Caki2 (cell line): ENCODE measurements at regions not wholly inside any gene's neighbourhood (a gene's known extent, or its start where the extent isn't known, plus 50 kb on each side); places are given as distances from the start of the nearest gene placed in this dataset.

Source experiments
- DNase-seq: peaks from one replicate; pipeline ENCODE4 v3.0.0-alpha.2; 2015; ENCODE audit warnings: low read depth
- in situ Hi-C: cut with HindIII; loops from 2 replicates; pipeline ENCODE4 v1.10.0; 2016; ENCODE audit warnings: low sequenced_read_pairs, low pct_unique_long_range_greater_than_20kb, mixed read lengths

GRCh38 chr5:30117135-30117534 is 1076.4 kb upstream of the CDH6 start:
- in situ Hi-C loops: no loop called here
- DNase-seq: no peak

GRCh38 chr5:30113542-30113941 is 1079.9 kb upstream of the CDH6 start:
- no peak for DNase-seq
- in situ Hi-C loops: no loop called here

DNA sequence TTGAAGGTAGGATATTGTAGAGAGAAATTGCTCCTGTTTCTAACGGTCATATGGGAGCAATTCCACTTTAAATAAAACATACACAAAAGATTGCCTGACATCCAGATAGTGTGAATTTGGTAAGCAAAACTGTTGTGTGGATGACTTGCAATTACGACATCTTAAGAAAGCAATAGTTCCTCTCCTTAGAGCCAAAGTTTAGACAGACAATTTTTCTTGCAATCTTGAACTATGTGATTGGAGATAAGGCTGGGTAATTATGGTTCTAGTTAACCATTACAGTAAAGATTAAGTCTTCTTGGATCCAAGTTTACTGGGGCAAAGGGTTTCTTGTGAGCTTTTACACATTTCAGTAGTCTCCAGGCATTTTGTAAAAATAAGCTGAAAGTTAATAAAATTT is 1080.6 kb upstream of the CDH6 start:
- DNase-seq: peak; percentile 82
- in situ Hi-C loops: no loop called here

- in situ Hi-C loops: no loop called here
Observed at GRCh38 chr5:30108051-30108450, 1085.4 kb upstream of the CDH6 start.

DNA sequence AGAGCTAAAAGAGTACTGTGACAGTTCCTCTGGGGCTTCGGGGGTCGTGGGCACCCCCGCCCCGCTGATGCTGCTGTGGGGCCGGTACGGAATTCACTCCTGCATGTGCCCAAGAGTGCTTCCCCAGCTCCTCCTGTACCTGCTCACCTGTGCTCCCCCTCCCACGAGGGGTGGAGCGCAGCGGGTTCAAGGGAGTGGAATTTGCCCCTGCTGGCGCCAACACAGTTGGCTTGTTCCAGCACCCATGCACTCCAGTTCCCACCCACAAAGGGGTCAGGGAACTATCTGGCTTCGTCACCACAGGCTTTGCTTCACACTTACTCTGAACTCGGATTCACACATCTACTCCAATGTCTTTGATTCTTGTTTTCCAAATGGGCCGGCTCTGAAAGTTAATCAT is 1086.9 kb upstream of the CDH6 start:
- in situ Hi-C loops: no loop called here
- DNase-seq: no peak

More at GRCh38 chr5:30108051-30108450, 1085.4 kb upstream of the CDH6 start:
- no peak for DNase-seq

GRCh38 chr5:30104872-30105596 is 1088.5 kb upstream of the CDH6 start:
- in situ Hi-C loops: no loop called here
- no peak for DNase-seq

GRCh38 chr5:30103452-30104202 is 1089.9 kb upstream of the CDH6 start:
- DNase-seq: no peak

DNA sequence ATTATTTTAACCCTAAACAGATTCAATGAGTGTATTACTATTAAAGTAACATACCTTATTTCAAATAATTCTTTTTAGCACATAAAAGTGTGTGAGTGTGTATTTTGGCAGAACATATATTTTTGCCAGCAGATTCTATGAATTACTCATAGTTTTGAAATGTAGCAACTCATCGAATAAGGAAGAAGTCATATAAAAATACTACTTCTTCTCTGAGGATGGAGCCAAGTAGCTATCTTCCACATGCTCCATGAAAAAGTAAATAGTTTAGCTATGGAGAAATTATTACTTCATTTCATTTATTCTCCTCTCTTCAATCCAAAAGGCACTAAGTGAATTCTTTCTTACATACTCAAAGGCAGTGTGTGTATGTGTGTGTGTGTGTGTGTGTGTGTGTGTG is 1090.4 kb upstream of the CDH6 start:
- peak; percentile 30 for DNase-seq
- in situ Hi-C loops: no loop called here

More at GRCh38 chr5:30103452-30104202, 1089.9 kb upstream of the CDH6 start:
- in situ Hi-C loops: no loop called here

DNA sequence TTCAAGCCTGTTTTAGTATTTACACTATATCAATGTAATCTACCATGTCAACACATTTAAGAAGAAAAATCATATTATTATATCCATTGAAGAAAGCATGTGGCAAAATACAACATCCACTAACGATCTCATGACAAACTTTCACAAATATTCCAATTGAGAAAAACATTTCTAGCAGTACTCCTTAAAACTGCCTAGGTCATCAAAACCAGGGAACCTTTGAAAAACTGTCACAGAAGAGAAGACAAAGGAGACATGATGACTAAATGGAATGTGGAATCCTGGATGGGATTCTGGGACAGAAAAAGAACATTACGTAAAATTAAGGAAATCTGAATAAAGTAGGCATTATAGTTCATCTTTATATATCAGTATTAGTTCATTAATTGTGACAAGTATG is 1091.3 kb upstream of the CDH6 start:
- DNase-seq: no peak

GRCh38 chr5:30100929-30101328 is 1092.6 kb upstream of the CDH6 start:
- in situ Hi-C loops: no loop called here

More for the DNA sequence above, 1091.3 kb upstream of the CDH6 start:
- in situ Hi-C loops: no loop called here

DNA sequence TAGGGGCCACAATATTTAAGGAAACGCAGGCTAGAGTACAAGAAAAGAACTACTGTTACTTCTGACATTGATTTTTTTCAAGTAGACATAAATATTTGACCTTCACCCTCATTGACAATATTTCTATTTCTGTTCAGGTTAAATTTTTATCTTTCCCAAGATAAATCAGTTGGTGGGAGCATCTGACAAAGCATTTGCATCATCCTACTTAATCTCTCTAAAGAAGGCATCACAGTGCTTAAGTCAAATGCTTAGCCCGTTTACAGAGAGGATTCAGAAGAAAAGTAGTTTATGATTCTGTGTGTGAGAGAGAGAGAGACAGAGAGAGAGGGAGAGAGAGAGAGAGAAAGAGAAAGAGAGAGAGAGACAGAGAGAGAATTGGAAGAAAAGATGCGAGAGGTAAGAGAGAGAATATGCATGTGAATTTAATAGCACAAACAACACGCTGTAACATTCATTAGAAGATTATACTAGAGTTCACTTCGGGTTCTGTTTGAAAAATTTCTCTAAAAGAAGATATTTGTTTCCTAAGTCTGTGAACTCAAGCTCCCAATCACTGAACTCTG is 1093.3 kb upstream of the CDH6 start:
- peak; percentile 51 for DNase-seq
- in situ Hi-C loops: no loop called here

More at GRCh38 chr5:30100929-30101328, 1092.6 kb upstream of the CDH6 start:
- DNase-seq: no peak

- peak; percentile 71 for DNase-seq
- in situ Hi-C loops: no loop called here
Observed at GRCh38 chr5:30099634-30100033, 1093.9 kb upstream of the CDH6 start.

GRCh38 chr5:30098940-30099339 is 1094.5 kb upstream of the CDH6 start:
- DNase-seq: no peak
- in situ Hi-C loops: no loop called here

DNA sequence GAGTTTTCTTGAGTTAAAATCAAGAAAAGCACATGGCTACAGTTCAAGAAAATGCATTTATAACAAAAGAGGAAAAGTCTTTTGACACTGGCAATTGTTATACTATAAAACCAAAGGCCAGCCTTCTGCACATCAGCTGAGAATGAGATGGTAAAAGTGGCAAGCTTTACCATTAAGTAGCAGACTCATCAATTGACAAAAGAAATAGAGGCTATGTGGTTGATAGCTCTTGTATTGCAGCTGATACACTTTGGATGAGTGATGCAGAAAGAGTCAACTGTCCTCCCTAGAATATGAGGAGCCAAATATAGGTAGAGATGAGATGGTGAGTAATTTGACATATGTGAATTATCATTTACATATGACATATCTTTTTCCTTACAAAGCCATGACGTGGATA is 1100.9 kb upstream of the CDH6 start:
- in situ Hi-C loops: no loop called here
- no peak for DNase-seq

DNA sequence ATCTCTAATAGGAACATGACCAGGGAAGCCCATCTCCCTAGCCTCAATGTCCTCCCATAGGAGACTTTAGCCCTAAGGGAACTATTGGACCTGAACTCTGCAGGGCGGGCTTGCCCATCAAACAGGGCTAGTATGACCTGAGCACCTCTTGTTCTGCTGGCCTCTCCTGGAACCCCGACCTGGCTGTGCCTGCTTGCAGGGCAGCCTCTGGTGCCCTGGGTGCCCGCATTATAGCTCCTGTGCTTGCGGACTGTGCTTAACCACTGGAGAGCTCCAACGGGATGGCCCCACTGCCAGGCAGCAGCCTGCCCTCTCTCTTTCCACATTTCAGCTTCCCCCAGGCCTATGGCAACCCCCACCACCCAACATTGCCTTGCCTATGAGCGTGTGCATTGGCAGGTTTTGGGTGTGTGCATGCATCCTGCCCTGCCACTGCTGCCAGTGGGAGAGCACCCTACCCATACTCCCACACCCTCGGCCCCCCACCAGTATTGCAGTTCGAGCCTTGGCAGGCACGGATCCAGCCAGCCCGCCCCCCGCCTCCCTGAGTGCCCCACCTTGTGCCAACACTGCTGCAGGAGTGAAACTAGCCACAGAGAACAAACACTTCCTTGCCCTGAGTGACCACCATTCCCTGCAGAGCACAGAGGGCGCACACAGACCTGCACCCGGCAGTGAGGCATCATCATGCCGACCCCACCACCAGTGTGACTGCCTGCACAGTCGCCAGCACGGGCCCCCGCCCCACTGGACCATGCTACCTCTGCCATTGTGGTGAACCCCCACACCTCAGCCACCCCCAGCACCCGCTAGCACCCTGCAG is 1123.8 kb upstream of the CDH6 start:
- no peak for DNase-seq
- in situ Hi-C loops: no loop called here

DNA sequence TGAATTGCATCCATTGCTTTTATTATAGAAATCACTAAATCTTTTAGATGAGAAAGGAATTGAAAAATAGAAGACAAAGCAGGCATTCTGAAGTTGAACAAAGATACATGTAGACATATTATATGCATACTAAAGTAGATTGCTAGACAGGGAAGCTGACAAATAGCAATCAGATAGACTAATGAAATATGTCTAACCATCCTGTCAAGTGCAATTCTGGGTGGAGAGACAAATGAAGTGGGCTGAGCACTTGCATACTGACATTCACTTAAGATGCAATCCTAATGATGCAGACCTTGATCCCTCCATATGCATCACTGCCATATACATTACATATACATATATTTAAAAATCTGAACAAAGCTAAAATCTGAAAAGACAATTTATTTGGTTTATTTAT is 1130.0 kb upstream of the CDH6 start:
- in situ Hi-C loops: no loop called here
- no peak for DNase-seq

DNA sequence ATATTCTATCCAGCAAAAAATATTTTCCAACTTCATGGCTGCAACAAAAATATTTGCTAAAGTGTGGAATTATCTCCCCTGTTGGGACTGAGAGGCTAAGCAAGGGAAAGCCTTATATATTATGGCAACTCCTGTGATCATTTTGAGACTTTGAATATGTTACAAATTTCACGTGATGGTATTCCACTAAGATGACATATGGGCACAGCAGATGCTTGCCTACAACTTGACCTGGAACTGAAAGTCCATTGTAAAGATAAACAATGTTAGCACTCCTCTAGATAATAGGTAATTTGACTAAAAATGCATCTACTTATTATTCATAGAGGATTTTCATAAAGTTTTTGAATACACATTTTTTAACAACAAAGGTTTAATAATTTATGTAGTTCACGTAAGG is 1141.5 kb upstream of the CDH6 start:
- in situ Hi-C loops: no loop called here
- no peak for DNase-seq

- DNase-seq: no peak
Observed at GRCh38 chr5:30050056-30050815, 1143.2 kb upstream of the CDH6 start.

More at GRCh38 chr5:30050056-30050815, 1143.2 kb upstream of the CDH6 start:
- in situ Hi-C loops: no loop called here
